ENCODE measurements at regions not wholly inside any gene's neighbourhood (a gene's known extent, or its start where the extent isn't known, plus 50 kb on each side); places are given as distances from the start of the nearest gene placed in this dataset.

DNA sequence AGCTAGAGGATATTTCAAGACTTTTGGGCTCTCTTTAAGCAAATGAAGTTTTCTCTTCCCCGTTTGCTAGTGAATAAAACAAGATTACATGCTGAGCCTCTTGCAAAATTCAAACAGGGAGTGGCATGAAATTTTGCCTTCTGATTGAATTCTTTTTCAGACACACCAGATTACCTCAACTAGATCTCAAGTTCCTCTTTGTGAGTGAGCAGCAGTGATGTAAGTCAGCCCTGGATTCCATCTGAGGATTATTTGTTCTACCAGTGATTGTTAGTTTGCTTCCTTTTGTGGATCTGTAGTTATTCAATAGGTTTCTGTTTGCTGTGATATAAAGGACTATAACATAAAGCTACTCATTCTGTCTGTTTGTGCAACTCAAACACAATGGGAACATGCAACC, 407.7 kb downstream of the LMO7 start:
- TF ChIP-seq, protein P1, sequence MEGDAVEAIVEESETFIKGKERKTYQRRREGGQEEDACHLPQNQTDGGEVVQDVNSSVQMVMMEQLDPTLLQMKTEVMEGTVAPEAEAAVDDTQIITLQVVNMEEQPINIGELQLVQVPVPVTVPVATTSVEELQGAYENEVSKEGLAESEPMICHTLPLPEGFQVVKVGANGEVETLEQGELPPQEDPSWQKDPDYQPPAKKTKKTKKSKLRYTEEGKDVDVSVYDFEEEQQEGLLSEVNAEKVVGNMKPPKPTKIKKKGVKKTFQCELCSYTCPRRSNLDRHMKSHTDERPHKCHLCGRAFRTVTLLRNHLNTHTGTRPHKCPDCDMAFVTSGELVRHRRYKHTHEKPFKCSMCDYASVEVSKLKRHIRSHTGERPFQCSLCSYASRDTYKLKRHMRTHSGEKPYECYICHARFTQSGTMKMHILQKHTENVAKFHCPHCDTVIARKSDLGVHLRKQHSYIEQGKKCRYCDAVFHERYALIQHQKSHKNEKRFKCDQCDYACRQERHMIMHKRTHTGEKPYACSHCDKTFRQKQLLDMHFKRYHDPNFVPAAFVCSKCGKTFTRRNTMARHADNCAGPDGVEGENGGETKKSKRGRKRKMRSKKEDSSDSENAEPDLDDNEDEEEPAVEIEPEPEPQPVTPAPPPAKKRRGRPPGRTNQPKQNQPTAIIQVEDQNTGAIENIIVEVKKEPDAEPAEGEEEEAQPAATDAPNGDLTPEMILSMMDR (IDR thresholded peaks at IDR 0.05; ENCODE audit: low read depth, low read length): no peak
- no peak for DNase-seq (ENCODE audit: extremely low read depth, low read depth)

DNA sequence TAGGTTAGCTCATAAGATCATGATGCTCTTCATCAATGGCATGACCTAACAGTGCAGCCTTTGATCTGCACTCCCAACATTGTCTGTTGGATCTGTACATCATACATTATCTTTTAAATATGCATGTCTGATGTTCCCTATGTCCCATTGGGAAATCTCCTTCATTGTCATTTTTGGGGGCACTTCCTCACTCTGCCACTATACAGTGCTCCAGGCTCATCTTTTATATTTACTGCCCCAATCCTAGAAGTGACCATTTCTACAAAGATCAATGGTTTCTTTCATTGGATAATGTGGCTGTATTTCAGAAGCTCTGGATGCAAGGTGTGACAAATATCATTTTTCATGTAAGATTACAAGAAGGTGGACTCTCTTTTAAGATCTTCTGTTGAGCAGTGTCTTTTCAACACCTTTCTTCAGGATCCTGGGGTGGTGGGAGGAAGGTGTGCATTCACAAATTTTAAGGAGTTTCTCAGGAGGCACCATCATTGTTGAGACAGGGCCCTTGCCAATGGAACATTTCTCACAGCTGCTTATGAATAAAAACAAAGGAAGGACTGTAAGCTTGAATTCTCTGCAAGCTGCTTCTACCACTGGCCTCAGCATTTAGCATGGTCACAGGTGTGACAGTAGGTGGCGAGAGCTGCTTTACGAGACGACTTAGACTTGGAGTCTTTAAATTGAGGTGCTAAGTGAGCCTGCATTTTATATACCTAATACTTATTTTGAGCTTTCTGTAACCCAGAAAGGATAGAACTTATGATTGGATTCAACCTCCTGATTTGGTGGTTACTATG, 403.0 kb downstream of the LMO7 start:
- TF ChIP-seq, protein P1 (IDR thresholded peaks at IDR 0.05; ENCODE audit: low read depth, low read length): no peak
- no peak for DNase-seq (ENCODE audit: extremely low read depth, low read depth)

DNA sequence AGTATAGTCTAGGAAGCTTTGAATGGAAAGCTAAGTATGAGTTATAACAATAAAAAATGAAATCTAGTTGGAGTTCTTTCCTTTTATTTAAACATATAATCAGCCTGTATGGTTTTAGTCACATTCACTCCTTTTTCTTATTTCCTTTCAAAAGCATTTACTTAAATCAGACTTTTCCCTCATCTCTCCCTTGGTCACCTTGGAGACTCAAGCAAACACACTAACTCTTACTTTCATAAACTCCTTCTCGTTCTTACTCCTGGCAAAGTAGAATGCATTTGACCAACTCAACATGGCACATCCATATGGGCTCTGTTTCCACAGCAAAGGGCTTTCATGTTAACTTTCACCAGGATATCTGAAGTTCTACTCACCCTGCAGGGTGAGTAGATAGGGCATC, 400.0 kb downstream of the LMO7 start:
- no peak for DNase-seq (ENCODE audit: extremely low read depth, low read depth)
- TF ChIP-seq, protein P1 (IDR thresholded peaks at IDR 0.05; ENCODE audit: low read depth, low read length): no peak

DNA sequence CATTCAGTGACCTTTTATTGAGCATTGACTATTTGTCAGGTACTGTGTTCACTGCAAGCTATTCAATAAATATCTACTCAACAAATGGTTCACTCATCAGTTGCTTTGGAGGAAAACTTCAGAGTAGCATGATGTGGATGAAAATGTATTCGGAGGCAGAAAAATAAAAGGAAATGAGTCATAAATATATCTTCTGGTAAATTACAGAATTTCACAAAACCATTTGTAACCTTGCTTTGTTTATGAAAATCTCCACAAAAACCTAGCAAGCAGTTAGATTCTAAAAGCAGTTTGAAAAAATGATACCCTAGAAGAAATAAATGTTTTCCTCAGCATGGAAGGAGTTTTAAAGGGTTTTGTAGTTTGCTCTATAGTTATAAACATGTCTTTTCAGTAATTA, 399.6 kb downstream of the LMO7 start:
- TF ChIP-seq, protein P1 (IDR thresholded peaks at IDR 0.05; ENCODE audit: low read depth, low read length): no peak
- no peak for DNase-seq (ENCODE audit: extremely low read depth, low read depth)

DNA sequence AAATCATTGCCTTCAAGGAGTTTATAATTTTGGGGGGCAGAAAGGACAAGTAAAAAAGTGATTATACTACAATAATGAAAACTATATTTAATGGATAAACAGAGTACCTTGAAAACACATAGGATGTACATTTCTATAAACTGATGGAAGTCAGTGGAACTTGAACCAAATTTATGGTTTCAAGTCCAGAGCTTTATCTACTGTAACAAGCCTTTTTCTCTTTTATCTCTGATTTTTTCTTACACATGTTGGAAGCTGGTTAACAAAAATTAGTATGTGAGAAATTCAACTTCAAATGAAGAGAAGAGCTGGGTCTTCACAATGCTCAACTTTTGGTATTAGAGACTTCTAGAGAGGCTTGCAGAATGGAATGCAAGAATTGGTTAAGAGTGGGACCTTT, 393.6 kb downstream of the LMO7 start:
- TF ChIP-seq, protein P1 (IDR thresholded peaks at IDR 0.05; ENCODE audit: low read depth, low read length): no peak
- no peak for DNase-seq (ENCODE audit: extremely low read depth, low read depth)

DNA sequence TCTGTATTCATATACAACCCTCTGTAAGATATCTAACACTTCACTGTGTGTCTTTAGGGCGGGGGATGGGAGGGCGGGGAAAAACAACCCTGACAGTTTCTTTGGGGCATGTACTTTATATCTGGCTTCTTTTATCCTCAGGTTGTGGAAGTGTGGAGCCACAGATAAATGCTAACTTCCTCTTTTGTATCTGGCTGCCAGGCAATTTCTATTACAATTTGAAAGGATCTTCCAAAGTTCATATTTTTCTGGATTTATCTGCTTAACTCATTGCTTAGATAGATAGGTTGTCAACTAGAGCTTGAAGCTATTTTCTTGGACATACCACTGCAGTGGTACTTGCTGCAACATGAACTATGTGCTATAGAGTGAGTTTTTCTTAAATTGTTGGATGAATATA, 393.0 kb downstream of the LMO7 start:
- TF ChIP-seq, protein P1 (IDR thresholded peaks at IDR 0.05; ENCODE audit: low read depth, low read length): no peak
- DNase-seq (ENCODE audit: extremely low read depth, low read depth): no peak

DNA sequence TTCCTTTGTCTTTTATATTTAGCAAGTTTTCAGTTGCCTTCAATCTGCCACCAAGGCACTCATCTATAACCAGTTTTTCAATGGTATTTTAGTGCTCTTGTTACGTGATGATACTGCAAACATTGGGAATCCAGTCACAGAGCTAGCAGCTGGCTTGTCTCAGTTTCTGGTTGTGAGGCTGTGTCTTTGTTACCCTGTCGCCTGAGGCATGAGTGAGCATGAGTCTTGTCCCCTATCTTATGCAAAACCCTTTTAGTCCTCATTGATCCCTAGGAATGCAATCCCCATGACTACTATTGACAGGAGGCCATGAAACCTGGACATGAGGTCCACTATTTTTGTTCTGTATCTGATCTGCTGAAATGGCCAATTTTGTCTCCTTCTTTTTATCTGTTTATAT, 391.0 kb downstream of the LMO7 start:
- TF ChIP-seq, protein P1 (IDR thresholded peaks at IDR 0.05; ENCODE audit: low read depth, low read length): no peak
- no peak for DNase-seq (ENCODE audit: extremely low read depth, low read depth)
